B cell (primary cell): ENCODE measurements at regions not wholly inside any gene's neighbourhood (a gene's known extent, or its start where the extent isn't known, plus 50 kb on each side); places are given as distances from the start of the nearest gene placed in this dataset.

Experiments
- CTCF ChIP-seq: fragments of 200-600 bp; IDR thresholded peaks from one replicate; pipeline ENCODE4 v1.8.0; 2022; ENCODE audit warnings: antibody characterized with exemption, mild to moderate bottlenecking
- EZH2 ChIP-seq: IDR thresholded peaks from 2 replicates; pipeline ENCODE4 v1.6.1; 2012; ENCODE audit warnings: borderline replicate concordance, low read depth, mild to moderate bottlenecking, moderate library complexity, low read length; ENCODE audit not compliant: insufficient read depth, poor library complexity, severe bottlenecking

GRCh38 chr2:181158427-181158826, 178.0 kb downstream of the UBE2E3 start:
- TF ChIP-seq CTCF: no peak
- TF ChIP-seq EZH2: no peak
